Activated naive CD8-positive, alpha-beta T cell treated with anti-CD3 and anti-CD28 coated beads, Interleukin-2, amount 10 ng/mL, durations not matched to agents 7 days and 5 days (primary cell): ENCODE measurements at regions not wholly inside any gene's neighbourhood (a gene's known extent, or its start where the extent isn't known, plus 50 kb on each side); places are given as distances from the start of the nearest gene placed in this dataset.

Experiments used
- ATAC-seq: fragments of 150-1000 bp; cut with Tn5 transposase; one replicate; pipeline ENCODE4 v1.10.0; 2021; ENCODE audit warnings: low read depth, moderate library complexity
- POLR2A ChIA-PET: fragments of 350-600 bp; sonication (Branson Sonifier 250); formaldehyde crosslinking; loops from one replicate; lab custom pipeline; 2021; ENCODE audit warnings: antibody characterized with exemption; lab: Charles Lee
- DNase-seq: peaks from one replicate; pipeline ENCODE4 v3.0.0; 2021
- H3K27ac Mint-ChIP-seq: one replicate; pipeline ENCODE4 v1.8.0; 2022; ENCODE audit warnings: mild to moderate bottlenecking, mixed read lengths
- H3K27me3 Mint-ChIP-seq: one replicate; pipeline ENCODE4 v1.8.0; 2022; ENCODE audit warnings: mild to moderate bottlenecking, moderate library complexity, mixed read lengths
- H3K36me3 Mint-ChIP-seq: one replicate; pipeline ENCODE4 v1.8.0; 2021; ENCODE audit warnings: mild to moderate bottlenecking, mixed read lengths
- H3K4me1 Mint-ChIP-seq: one replicate; pipeline ENCODE4 v1.8.0; 2021; ENCODE audit warnings: mixed read lengths
- H3K4me3 Mint-ChIP-seq: one replicate; pipeline ENCODE4 v1.8.0; 2022; ENCODE audit warnings: mild to moderate bottlenecking, moderate library complexity, mixed read lengths
- H3K9me3 Mint-ChIP-seq: one replicate; pipeline ENCODE4 v1.8.0; 2021; ENCODE audit warnings: mixed read lengths

DNA sequence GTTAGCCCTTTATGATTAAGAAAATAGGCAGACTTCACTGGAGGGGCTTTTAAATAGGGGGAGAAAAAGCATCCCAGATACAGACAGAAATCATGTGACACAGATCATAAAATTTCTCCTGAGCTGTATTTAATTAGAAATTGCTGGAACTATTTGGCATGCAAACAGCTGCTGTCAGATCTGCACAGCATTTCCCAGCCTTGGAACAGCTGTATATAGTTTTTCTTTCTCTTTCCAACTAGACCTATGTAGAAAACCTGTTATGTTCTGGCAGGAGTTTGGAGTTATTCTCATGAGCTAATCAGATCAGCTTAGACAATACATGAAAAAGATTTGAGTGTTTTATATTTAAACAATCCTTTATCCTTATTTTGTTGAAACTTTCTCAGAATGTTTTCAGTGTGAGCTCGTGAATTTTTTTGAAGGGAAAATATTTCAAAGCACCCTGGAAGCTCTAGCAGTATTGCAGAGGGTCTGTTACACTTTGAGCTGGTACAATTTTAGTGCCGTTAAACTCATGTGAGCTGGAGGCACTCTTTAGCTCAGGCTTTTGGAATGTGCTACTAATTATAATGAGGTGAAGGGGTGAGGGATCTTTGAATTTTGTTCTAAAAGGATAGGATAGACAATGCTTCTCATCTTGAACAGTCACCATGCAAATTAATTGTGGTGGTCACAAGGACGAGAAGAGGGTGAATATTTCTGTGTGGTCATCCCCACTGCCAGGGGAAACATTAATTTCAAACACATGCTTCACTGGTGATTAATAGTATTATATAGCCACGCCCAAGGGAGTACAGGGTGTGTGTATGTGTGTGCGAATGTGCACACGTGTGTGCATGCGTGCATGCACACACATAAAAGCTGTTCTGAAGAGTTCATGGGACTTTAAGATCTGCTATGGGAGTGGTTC lies 239.4 kb upstream of the FBXL7 start:
- POLR2A ChIA-PET = no interaction called here
- Mint-ChIP-seq H3K36me3 (no peaks in the 10 kb centered on the region), H3K9me3 (peaks cover 2% of the 10 kb centered on the region), H3K27me3 (no peaks in the 10 kb centered on the region), H3K4me1 (no peaks in the 10 kb centered on the region), H3K27ac (no peak overlapping the region), H3K4me3 (no peak overlapping the region)
- DNase-seq (no peak), ATAC-seq (no peak)

DNA sequence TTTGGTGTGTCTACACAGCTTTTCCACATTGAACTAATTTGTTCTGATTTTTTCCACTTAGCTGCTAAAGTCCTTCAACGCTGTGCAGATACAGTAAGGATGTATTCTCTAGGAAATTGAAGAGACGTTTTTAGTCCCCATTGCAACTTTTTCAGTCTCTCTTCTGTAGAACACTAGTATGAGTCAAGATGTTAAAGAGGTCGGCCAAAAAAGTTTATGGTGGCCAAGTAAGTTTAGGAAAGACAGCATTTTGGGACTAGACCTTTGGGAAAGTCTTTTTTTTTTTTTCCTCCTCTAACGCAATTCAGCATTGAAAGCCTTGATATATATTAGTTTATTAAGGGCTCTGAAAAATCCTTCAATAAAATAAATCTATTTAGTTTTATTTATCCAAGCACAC lies 243.5 kb upstream of the FBXL7 start:
- ATAC-seq (no peak), DNase-seq (no peak)
- Mint-ChIP-seq H3K27me3 (no peaks in the 10 kb centered on the region), H3K4me1 (no peaks in the 10 kb centered on the region), H3K9me3 (no peaks in the 10 kb centered on the region), H3K36me3 (no peaks in the 10 kb centered on the region), H3K4me3 (no peak overlapping the region), H3K27ac (no peak overlapping the region)
- POLR2A ChIA-PET = no interaction called here

DNA sequence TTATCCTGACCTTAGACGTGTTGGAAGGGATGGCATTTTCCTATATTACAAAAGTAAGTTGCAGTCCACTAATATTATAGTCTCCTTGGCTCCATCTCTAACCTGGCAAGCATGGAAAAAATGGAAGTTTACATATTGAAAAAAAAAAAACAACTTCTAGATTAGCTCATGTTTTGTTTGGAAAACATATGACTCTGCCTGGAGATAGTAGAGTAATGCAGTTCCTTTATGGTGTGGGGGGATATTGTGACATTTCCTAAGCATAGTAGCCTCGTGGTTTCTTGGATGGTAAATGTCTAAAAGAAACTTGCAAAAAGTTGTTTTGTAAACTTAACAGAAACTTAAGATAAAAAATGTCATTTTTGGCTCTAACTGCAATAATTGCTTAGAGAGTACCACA lies 244.4 kb upstream of the FBXL7 start:
- no peak overlapping the region for H3K27ac Mint-ChIP-seq
- H3K4me3 Mint-ChIP-seq = no peak overlapping the region
- no peaks in the 10 kb centered on the region for H3K36me3 Mint-ChIP-seq
- no peaks in the 10 kb centered on the region for H3K4me1 Mint-ChIP-seq
- DNase-seq (no peak), ATAC-seq (no peak)
- POLR2A ChIA-PET = no interaction called here
- H3K27me3 Mint-ChIP-seq = no peaks in the 10 kb centered on the region
- H3K9me3 Mint-ChIP-seq = no peaks in the 10 kb centered on the region

DNA sequence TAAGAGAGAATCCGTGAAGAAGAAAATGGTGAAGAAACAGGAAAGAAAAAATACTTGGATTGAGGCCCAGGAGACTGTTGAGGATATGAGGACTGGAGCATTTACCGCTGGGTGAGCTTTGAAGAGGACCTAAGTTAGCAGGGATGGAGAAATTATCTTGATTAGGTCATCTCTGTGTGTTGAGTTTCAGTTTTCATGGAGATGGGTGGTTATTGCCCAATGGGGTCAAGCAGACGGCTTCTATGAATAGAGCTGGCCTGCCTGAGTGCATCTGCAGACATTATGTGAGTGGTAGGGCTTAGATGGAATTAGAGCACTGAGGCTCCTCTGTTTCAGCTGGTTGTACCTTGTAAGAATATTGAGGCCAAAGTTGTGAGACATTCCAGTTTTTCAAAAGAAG lies 245.4 kb upstream of the FBXL7 start:
- Mint-ChIP-seq H3K36me3 (no peaks in the 10 kb centered on the region), H3K27me3 (no peaks in the 10 kb centered on the region), H3K4me1 (no peaks in the 10 kb centered on the region), H3K27ac (no peak overlapping the region), H3K4me3 (no peak overlapping the region), H3K9me3 (no peaks in the 10 kb centered on the region)
- no peak for DNase-seq
- POLR2A ChIA-PET = no interaction called here
- no peak for ATAC-seq

DNA sequence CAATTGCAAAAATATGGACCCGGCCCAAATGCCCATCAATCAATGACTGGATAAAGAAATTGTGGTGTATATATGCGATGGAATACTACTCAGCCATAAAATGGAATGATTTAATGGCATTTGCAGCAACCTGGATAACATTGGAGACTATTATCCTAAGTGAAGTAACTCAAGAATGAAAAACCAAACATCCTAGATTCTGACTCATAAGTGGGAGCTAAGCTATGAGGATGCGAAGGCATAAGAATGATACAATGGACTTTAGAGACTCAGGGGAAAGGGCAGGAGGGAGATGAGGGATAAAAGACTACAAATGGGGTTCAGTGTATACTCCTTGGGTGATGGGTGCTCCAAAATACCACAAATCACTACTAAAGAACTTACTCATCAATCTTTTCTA lies 247.6 kb upstream of the FBXL7 start:
- Mint-ChIP-seq H3K36me3 (no peaks in the 10 kb centered on the region), H3K4me1 (no peaks in the 10 kb centered on the region), H3K27me3 (no peaks in the 10 kb centered on the region), H3K9me3 (peaks cover 2% of the 10 kb centered on the region), H3K4me3 (no peak overlapping the region), H3K27ac (no peak overlapping the region)
- no peak for DNase-seq
- no peak for ATAC-seq
- POLR2A ChIA-PET = no interaction called here

DNA sequence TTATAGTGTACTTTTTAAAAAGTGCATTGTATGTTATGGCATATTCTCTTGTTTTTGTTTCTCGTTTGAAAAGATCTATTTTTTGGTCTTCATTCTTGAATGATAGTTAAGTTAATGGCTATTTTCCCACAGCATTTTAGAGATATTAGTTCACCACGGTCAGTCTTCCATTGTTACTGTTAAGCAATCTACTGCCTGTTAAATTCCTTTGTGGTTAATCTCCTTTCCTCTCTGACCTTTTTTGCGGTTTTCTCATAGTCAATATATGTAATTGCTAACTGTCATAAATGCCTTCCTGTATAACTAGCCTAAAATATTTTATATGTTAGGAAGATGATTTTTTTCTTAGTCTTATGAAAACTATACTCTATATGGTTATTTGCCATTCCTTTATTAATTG lies 250.8 kb upstream of the FBXL7 start:
- Mint-ChIP-seq H3K9me3 (peaks cover 5% of the 10 kb centered on the region), H3K27me3 (no peaks in the 10 kb centered on the region), H3K4me3 (no peak overlapping the region), H3K36me3 (no peaks in the 10 kb centered on the region), H3K27ac (no peak overlapping the region), H3K4me1 (no peaks in the 10 kb centered on the region)
- POLR2A ChIA-PET = no interaction called here
- ATAC-seq = no peak
- no peak for DNase-seq

DNA sequence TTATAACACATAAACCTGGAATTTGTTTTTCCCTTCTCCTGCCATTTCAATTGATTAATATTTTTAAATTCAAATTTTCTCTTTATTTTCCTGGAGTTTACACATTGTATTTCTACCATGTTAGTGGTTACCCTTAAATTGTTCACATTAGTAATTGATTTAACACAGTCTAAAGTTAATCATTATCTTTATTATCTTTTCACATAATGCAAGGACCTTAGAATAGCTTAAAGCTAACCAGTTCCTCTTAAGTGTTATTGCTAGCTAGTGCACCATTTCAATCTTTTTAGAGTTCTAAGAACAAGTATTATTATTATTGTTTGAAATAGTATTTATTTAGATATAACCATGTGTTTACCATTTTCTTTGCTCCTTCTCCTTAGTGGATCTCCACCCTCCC lies 251.2 kb upstream of the FBXL7 start:
- Mint-ChIP-seq H3K27me3 (no peaks in the 10 kb centered on the region), H3K4me3 (no peak overlapping the region), H3K36me3 (no peaks in the 10 kb centered on the region), H3K27ac (no peak overlapping the region), H3K4me1 (no peaks in the 10 kb centered on the region), H3K9me3 (peaks cover 5% of the 10 kb centered on the region)
- DNase-seq (no peak), ATAC-seq (no peak)
- POLR2A ChIA-PET = no interaction called here

DNA sequence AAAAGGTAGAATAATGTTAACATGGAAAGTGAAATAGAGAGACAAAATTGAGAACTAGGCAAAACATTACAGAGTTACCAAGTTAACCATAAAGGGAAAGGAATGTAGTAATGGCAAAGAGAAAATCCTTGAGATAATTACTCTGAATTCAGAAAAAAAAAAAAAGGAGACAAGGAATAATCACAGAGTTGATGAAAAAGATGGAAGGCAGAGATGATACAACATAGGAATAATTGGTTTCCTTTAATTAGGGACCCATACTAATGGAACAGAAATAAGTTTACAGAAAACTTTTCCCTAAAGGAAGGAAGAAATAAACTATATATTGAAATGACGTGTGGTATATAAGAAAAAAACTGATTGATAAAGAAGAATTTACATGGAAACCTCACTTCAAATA lies 254.1 kb upstream of the FBXL7 start:
- ATAC-seq = no peak
- no peaks in the 10 kb centered on the region for H3K4me1 Mint-ChIP-seq
- H3K36me3 Mint-ChIP-seq = no peaks in the 10 kb centered on the region
- H3K4me3 Mint-ChIP-seq = no peak overlapping the region
- DNase-seq = no peak
- no peak overlapping the region for H3K27ac Mint-ChIP-seq
- peaks cover 5% of the 10 kb centered on the region for H3K9me3 Mint-ChIP-seq
- no peaks in the 10 kb centered on the region for H3K27me3 Mint-ChIP-seq
- POLR2A ChIA-PET = no interaction called here

DNA sequence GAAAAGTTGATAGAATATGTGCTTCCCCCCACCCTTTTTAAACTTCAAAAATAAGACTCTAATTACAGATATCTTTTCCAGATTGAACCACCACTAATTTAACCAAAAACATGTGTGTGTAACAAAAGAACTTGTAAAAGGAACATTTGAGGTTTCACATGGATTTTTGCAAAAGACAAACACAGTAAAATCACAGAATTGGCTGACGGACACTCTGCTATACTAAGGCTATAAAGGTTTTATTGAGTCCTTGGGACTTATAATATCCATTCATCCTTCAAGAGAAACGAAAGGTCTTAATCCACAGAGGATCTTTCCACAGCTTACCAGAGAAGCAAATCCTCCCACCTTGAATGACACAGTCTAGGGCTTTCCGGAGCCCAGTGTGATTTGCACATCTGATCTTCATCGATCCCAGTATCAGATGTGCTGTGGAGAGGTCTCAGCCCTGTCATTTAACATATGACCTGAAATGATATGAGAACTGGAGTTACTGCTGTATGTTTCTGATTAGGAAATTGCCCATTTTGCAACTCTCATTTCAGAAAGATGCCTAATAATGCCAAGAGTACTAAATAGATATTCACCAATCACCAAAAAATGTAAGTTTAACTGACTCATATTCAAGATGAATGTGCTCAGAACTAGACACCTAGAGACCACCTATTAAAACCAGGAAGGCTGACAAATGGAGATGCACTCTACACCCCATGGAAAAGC lies 256.5 kb upstream of the FBXL7 start:
- H3K4me3 Mint-ChIP-seq = no peak overlapping the region
- no peaks in the 10 kb centered on the region for H3K4me1 Mint-ChIP-seq
- H3K27ac Mint-ChIP-seq = no peak overlapping the region
- no peak for ATAC-seq
- H3K27me3 Mint-ChIP-seq = no peaks in the 10 kb centered on the region
- POLR2A ChIA-PET = no interaction called here
- H3K9me3 Mint-ChIP-seq = peaks cover 5% of the 10 kb centered on the region
- no peaks in the 10 kb centered on the region for H3K36me3 Mint-ChIP-seq
- no peak for DNase-seq

DNA sequence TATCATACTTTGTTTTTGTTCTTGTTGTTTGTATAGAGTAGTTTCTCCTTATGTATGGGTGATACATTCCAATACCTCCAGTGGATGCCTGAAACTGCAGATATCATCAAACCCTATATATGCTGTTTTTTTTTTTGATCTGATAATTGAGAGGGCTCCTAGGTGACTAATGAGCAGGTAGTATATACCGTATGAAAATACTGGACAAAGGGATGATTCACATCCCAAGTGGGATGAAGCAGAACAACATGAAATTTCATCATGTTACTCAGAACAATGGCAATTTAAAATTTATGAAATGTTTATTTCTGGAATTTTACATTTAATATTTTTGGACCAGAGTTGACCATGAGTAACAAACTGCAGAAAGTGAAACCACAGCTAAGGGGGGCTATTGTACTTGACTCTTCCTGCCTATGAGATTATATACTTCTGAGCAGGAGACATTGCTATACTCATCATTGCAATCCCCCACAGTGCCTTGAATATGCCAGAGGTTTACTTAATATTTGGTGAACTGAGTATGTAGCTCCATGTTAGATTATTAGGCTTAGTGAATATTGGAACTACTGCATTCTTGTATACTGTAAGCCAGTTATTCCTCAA lies 258.7 kb upstream of the FBXL7 start:
- DNase-seq (no peak), ATAC-seq (no peak)
- H3K36me3 Mint-ChIP-seq = no peaks in the 10 kb centered on the region
- no peaks in the 10 kb centered on the region for H3K27me3 Mint-ChIP-seq
- H3K9me3 Mint-ChIP-seq = peaks cover 5% of the 10 kb centered on the region
- H3K4me1 Mint-ChIP-seq = peaks cover 2% of the 10 kb centered on the region
- no peak overlapping the region for H3K4me3 Mint-ChIP-seq
- H3K27ac Mint-ChIP-seq = no peak overlapping the region
- POLR2A ChIA-PET = no interaction called here

DNA sequence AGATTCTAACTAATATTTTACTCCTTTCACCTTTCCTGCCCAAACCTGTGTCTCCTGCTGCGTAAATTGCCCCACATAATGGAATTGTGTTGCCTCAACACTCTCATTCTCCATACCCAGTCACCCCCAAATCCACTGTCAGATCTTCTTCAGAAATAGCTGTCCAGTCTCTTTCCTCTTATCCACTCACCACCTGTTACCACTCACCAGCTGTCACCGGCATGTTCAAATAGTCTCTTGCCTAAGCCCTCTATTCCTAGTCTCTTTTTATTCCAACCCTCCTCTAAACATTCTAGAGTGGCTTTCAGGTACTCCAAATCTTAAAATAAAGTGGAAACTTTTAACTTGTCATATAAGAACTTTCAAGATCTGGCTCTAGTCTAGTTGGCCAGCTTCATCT lies 262.0 kb upstream of the FBXL7 start:
- Mint-ChIP-seq H3K9me3 (peaks cover 2% of the 10 kb centered on the region), H3K4me1 (peaks cover 2% of the 10 kb centered on the region), H3K27ac (no peak overlapping the region), H3K4me3 (no peak overlapping the region), H3K36me3 (no peaks in the 10 kb centered on the region), H3K27me3 (no peaks in the 10 kb centered on the region)
- ATAC-seq (no peak), DNase-seq (no peak)
- POLR2A ChIA-PET = no interaction called here

DNA sequence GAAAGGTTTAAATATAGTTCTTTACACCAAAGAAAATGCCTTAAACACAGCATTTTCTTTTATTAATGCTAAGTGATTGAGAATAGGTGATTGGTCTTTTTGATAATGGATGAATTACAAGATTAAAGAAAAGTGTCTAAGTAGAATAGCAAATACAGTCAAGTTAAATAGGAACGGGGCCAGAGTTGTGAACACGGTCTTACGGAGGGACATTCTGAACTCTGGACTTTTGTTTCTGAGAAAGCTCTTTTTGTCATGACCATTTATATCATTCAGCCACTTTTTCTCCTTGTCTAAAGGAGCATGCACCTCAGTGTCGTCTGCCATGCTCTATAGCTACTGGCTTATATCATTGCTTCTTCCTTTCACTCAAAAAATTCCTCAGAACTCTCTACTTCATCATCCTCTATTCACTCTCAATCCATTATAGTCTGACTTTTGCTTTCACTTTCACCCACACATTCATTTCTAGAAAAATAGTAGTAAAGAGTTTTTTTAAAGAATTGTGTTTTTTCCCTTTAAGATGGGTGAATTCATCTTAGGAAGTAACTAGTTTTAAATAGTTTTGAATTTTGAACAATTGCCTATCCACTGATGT lies 263.0 kb upstream of the FBXL7 start:
- DNase-seq (no peak), ATAC-seq (no peak)
- POLR2A ChIA-PET = no interaction called here
- H3K4me3 Mint-ChIP-seq = no peak overlapping the region
- no peaks in the 10 kb centered on the region for H3K36me3 Mint-ChIP-seq
- H3K27me3 Mint-ChIP-seq = no peaks in the 10 kb centered on the region
- H3K9me3 Mint-ChIP-seq = peaks cover 3% of the 10 kb centered on the region
- no peak overlapping the region for H3K27ac Mint-ChIP-seq
- H3K4me1 Mint-ChIP-seq = peaks cover 2% of the 10 kb centered on the region

DNA sequence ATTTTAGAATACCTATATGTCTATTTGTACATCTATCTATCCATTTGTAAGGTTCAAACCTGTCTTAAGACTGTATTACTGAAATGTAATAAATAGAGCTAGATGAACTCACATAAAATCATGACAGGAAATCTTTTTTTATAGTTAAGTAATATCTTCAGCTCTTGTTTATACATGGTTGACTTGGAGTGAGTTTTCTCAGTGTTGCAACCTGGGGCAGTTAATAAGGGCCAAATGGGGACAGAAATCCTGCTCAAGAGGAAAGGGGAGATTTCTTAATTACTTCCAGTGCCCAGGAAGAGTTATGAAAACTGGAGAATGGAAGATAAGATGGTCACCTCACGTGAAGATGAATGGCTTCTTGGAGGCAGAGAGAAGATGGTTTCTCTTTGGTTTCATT lies 265.1 kb upstream of the FBXL7 start:
- no peak for ATAC-seq

More for the DNA sequence above, 265.1 kb upstream of the FBXL7 start:
- Mint-ChIP-seq H3K36me3 (no peaks in the 10 kb centered on the region), H3K27ac (no peak overlapping the region), H3K9me3 (peaks cover 3% of the 10 kb centered on the region), H3K4me3 (no peak overlapping the region), H3K27me3 (no peaks in the 10 kb centered on the region), H3K4me1 (peaks cover 2% of the 10 kb centered on the region)
- no peak for DNase-seq
- POLR2A ChIA-PET = no interaction called here
